ENCODE measurements at regions not wholly inside any gene's neighbourhood (a gene's known extent, or its start where the extent isn't known, plus 50 kb on each side); places are given as distances from the start of the nearest gene placed in this dataset.

DNA sequence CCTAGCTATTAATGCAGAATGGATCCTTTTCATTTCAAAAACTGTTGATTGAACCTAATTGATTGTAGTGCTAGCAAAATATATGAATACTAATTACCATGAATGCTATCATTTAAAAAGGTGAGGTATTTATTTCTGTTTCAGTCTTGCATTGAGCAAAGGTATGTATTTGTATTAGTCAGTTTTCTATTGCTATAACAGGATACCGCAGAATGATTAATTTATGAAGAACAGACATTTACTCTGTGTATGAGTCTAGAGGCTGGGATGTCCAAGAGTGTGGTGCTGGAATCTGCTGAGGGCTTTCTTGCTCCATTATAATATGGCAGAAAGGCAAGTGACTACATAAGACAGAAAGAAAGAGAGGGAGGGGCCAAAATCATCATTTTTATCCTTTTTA is 199.2 kb downstream of the KIF20B start:
- no peaks in the 10 kb centered on the region for H3K27me3 ChIP-seq (ENCODE audit: control insufficient read depth in 1 of 2, insufficient read depth in 2 of 2, low read length in 2 of 2)
- ChIA-PET POLR2A (no interaction called here), CTCF (ENCODE audit: low intra/inter-chr PET ratio, low total read pairs) (no interaction called here)
- no peaks in the 10 kb centered on the region for H3K9me3 ChIP-seq (ENCODE audit: low read length)
- BruUV-seq (replicated peaks), result no TSS peak
- no peak overlapping the region for H3K27ac ChIP-seq (ENCODE audit: extremely low read length, insufficient read depth, low read length)
- H3K4me3 ChIP-seq (replicated peaks in 1 of 3; ENCODE audit: insufficient read depth in 1 of 3, low read depth in 2 of 3, low read length in 3 of 3), result no peak overlapping the region
- no peaks in the 10 kb centered on the region for H3K4me1 ChIP-seq (ENCODE audit: insufficient read depth, low read length)
- 36% methylated on average over 1 of the region's 1 CpG for WGBS (ENCODE audit: low lambda C conversion rate)
- intact Hi-C loops (cut with micrococcal nuclease; ENCODE audit: unreplicated experiment) (no loop called here), in situ Hi-C loops (cut with HindIII; ENCODE audit: extremely low pct_ligation_motif_present, low pct_unique_long_range_greater_than_20kb) (no loop called here)
- no peak overlapping the region for H2AFZ ChIP-seq (ENCODE audit: low read length)
- no peaks in the 10 kb centered on the region for H3K79me2 ChIP-seq (ENCODE audit: insufficient read depth, low read length)
- no peaks in the 10 kb centered on the region for H4K20me1 ChIP-seq (ENCODE audit: insufficient read depth, low read length)
- DNase-seq (ENCODE audit: low spot score) (no peak), FAIRE-seq (no peak), ATAC-seq (no peak)
- no peak overlapping the region for H3K4me2 ChIP-seq (ENCODE audit: low read depth, low read length)
- H3K36me3 ChIP-seq (replicated peaks in 1 of 2; ENCODE audit: control insufficient read depth in 1 of 2, insufficient read depth in 2 of 2, low read length in 2 of 2), result no peaks in the 10 kb centered on the region
- no peak overlapping the region for H3K9ac ChIP-seq (ENCODE audit: insufficient read depth, low read depth, low read length)
- TF ChIP-seq, protein P1, sequence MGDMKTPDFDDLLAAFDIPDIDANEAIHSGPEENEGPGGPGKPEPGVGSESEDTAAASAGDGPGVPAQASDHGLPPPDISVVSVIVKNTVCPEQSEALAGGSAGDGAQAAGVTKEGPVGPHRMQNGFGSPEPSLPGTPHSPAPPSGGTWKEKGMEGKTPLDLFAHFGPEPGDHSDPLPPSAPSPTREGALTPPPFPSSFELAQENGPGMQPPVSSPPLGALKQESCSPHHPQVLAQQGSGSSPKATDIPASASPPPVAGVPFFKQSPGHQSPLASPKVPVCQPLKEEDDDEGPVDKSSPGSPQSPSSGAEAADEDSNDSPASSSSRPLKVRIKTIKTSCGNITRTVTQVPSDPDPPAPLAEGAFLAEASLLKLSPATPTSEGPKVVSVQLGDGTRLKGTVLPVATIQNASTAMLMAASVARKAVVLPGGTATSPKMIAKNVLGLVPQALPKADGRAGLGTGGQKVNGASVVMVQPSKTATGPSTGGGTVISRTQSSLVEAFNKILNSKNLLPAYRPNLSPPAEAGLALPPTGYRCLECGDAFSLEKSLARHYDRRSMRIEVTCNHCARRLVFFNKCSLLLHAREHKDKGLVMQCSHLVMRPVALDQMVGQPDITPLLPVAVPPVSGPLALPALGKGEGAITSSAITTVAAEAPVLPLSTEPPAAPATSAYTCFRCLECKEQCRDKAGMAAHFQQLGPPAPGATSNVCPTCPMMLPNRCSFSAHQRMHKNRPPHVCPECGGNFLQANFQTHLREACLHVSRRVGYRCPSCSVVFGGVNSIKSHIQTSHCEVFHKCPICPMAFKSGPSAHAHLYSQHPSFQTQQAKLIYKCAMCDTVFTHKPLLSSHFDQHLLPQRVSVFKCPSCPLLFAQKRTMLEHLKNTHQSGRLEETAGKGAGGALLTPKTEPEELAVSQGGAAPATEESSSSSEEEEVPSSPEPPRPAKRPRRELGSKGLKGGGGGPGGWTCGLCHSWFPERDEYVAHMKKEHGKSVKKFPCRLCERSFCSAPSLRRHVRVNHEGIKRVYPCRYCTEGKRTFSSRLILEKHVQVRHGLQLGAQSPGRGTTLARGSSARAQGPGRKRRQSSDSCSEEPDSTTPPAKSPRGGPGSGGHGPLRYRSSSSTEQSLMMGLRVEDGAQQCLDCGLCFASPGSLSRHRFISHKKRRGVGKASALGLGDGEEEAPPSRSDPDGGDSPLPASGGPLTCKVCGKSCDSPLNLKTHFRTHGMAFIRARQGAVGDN (CRISPR knock-in tag; IDR thresholded peaks at IDR 0.05), result no peak
- no peak for TF ChIP-seq TCF12 (IDR thresholded peaks at IDR 0.05)
- no peak for TF ChIP-seq TCF12 (CRISPR knock-in tag; IDR thresholded peaks at IDR 0.05)
- TF ChIP-seq, protein P2, sequence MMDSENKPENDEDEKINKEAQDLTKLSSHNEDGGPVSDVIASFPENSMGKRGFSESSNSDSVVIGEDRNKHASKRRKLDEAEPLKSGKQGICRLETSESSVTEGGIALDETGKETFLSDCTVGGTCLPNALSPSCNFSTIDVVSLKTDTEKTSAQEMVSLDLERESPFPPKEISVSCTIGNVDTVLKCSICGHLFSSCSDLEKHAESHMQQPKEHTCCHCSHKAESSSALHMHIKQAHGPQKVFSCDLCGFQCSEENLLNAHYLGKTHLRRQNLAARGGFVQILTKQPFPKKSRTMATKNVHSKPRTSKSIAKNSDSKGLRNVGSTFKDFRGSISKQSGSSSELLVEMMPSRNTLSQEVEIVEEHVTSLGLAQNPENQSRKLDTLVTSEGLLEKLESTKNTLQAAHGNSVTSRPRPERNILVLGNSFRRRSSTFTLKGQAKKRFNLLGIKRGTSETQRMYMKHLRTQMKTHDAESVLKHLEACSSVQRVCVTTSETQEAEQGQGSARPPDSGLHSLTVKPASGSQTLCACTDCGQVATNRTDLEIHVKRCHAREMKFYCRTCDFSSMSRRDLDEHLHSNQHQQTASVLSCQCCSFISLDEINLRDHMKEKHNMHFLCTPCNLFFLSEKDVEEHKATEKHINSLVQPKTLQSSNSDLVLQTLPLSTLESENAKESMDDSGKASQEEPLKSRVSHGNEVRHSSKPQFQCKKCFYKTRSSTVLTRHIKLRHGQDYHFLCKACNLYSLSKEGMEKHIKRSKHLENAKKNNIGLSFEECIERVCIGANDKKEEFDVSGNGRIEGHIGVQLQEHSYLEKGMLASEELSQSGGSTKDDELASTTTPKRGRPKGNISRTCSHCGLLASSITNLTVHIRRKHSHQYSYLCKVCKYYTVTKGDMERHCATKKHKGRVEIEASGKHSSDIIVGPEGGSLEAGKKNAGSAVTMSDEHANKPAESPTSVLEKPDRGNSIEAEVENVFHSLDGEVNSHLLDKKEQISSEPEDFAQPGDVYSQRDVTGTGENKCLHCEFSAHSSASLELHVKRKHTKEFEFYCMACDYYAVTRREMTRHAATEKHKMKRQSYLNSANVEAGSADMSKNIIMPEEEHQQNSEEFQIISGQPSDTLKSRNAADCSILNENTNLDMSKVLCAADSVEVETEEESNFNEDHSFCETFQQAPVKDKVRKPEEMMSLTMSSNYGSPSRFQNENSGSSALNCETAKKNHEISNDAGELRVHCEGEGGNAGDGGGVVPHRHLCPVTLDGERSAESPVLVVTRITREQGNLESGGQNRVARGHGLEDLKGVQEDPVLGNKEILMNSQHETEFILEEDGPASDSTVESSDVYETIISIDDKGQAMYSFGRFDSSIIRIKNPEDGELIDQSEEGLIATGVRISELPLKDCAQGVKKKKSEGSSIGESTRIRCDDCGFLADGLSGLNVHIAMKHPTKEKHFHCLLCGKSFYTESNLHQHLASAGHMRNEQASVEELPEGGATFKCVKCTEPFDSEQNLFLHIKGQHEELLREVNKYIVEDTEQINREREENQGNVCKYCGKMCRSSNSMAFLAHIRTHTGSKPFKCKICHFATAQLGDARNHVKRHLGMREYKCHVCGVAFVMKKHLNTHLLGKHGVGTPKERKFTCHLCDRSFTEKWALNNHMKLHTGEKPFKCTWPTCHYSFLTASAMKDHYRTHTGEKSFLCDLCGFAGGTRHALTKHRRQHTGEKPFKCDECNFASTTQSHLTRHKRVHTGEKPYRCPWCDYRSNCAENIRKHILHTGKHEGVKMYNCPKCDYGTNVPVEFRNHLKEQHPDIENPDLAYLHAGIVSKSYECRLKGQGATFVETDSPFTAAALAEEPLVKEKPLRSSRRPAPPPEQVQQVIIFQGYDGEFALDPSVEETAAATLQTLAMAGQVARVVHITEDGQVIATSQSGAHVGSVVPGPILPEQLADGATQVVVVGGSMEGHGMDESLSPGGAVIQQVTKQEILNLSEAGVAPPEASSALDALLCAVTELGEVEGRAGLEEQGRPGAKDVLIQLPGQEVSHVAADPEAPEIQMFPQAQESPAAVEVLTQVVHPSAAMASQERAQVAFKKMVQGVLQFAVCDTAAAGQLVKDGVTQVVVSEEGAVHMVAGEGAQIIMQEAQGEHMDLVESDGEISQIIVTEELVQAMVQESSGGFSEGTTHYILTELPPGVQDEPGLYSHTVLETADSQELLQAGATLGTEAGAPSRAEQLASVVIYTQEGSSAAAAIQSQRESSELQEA (CRISPR knock-in tag; IDR thresholded peaks at IDR 0.05; ENCODE audit: not compliant biosample characterization), result no peak
- TF ChIP-seq ZNF337 (CRISPR knock-in tag; IDR thresholded peaks at IDR 0.05; ENCODE audit: borderline replicate concordance, low read depth), result no peak
- TF ChIP-seq, protein P3, sequence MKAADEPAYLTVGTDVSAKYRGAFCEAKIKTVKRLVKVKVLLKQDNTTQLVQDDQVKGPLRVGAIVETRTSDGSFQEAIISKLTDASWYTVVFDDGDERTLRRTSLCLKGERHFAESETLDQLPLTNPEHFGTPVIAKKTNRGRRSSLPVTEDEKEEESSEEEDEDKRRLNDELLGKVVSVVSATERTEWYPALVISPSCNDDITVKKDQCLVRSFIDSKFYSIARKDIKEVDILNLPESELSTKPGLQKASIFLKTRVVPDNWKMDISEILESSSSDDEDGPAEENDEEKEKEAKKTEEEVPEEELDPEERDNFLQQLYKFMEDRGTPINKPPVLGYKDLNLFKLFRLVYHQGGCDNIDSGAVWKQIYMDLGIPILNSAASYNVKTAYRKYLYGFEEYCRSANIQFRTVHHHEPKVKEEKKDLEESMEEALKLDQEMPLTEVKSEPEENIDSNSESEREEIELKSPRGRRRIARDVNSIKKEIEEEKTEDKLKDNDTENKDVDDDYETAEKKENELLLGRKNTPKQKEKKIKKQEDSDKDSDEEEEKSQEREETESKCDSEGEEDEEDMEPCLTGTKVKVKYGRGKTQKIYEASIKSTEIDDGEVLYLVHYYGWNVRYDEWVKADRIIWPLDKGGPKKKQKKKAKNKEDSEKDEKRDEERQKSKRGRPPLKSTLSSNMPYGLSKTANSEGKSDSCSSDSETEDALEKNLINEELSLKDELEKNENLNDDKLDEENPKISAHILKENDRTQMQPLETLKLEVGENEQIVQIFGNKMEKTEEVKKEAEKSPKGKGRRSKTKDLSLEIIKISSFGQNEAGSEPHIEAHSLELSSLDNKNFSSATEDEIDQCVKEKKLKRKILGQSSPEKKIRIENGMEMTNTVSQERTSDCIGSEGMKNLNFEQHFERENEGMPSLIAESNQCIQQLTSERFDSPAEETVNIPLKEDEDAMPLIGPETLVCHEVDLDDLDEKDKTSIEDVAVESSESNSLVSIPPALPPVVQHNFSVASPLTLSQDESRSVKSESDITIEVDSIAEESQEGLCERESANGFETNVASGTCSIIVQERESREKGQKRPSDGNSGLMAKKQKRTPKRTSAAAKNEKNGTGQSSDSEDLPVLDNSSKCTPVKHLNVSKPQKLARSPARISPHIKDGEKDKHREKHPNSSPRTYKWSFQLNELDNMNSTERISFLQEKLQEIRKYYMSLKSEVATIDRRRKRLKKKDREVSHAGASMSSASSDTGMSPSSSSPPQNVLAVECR (CRISPR knock-in tag; IDR thresholded peaks at IDR 0.05; ENCODE audit: borderline replicate concordance), result no peak
- no peak for TF ChIP-seq REPIN1 (CRISPR knock-in tag; IDR thresholded peaks at IDR 0.05; ENCODE audit: borderline replicate concordance, low read depth)
- TF ChIP-seq NBN (conservative IDR thresholded peaks at IDR 0.05), result no peak

Measured in HepG2 (cell line).